ENCODE measurements at regions not wholly inside any gene's neighbourhood (a gene's known extent, or its start where the extent isn't known, plus 50 kb on each side); places are given as distances from the start of the nearest gene placed in this dataset.

DNA sequence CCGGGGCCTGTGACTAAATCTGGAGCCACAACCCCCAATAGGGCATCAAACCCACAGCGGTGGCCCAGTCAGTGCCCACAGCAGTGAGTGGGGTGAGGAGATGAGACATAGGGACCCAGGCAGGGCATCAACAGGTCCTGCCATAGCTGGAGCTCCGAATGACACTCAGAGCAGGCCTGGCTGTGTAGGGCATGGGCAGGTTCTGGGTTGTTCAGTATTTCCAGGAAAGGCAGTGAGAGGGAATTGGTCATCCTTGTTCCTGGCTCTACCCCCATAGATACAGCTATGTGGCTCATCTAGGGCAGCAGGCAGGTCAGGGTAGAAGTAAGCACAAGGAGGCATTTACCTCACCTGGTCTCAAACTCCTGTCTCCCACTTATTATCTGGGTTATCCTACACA is 126.6 kb downstream of the BUD13 start:
- TF ChIP-seq, protein P1, sequence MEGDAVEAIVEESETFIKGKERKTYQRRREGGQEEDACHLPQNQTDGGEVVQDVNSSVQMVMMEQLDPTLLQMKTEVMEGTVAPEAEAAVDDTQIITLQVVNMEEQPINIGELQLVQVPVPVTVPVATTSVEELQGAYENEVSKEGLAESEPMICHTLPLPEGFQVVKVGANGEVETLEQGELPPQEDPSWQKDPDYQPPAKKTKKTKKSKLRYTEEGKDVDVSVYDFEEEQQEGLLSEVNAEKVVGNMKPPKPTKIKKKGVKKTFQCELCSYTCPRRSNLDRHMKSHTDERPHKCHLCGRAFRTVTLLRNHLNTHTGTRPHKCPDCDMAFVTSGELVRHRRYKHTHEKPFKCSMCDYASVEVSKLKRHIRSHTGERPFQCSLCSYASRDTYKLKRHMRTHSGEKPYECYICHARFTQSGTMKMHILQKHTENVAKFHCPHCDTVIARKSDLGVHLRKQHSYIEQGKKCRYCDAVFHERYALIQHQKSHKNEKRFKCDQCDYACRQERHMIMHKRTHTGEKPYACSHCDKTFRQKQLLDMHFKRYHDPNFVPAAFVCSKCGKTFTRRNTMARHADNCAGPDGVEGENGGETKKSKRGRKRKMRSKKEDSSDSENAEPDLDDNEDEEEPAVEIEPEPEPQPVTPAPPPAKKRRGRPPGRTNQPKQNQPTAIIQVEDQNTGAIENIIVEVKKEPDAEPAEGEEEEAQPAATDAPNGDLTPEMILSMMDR (IDR thresholded peaks at IDR 0.05), result no peak
- no peak for TF ChIP-seq POLR2A (IDR thresholded peaks at IDR 0.05)
